Type B pancreatic cell (in vitro differentiated cells): ENCODE measurements at regions not wholly inside any gene's neighbourhood (a gene's known extent, or its start where the extent isn't known, plus 50 kb on each side); places are given as distances from the start of the nearest gene placed in this dataset.

Experiments
- DNase-seq: peaks from one replicate; pipeline ENCODE4 v3.0.0; 2021; ENCODE audit warnings: mixed read lengths; ENCODE audit not compliant: unreplicated experiment; ENCODE audit errors: extremely low spot score
- H3K27ac Mint-ChIP-seq: 2 replicates; pipeline ENCODE4 v1.8.0; 2021; ENCODE audit warnings: mild to moderate bottlenecking, mixed read lengths
- H3K27me3 Mint-ChIP-seq: 2 replicates; pipeline ENCODE4 v1.8.0; 2021; ENCODE audit warnings: mixed read lengths
- H3K36me3 Mint-ChIP-seq: 2 replicates; pipeline ENCODE4 v1.8.0; 2021; ENCODE audit warnings: mixed read lengths
- H3K4me1 Mint-ChIP-seq: one replicate; pipeline ENCODE4 v1.8.0; 2021; ENCODE audit warnings: mixed read lengths; ENCODE audit not compliant: unreplicated experiment
- H3K4me3 Mint-ChIP-seq: 2 replicates; pipeline ENCODE4 v1.8.0; 2021; ENCODE audit warnings: mild to moderate bottlenecking, mixed read lengths
- H3K9me3 Mint-ChIP-seq: 2 replicates; pipeline ENCODE4 v1.8.0; 2021; ENCODE audit warnings: mixed read lengths
- TF ChIP-seq, protein P1 (sequence below): fragments of 200-600 bp; sonication (generic); conservative IDR thresholded peaks from 2 replicates; pipeline ENCODE4 v1.5.0; 2021; ENCODE audit warnings: antibody characterized with exemption, mild to moderate bottlenecking

DNA sequence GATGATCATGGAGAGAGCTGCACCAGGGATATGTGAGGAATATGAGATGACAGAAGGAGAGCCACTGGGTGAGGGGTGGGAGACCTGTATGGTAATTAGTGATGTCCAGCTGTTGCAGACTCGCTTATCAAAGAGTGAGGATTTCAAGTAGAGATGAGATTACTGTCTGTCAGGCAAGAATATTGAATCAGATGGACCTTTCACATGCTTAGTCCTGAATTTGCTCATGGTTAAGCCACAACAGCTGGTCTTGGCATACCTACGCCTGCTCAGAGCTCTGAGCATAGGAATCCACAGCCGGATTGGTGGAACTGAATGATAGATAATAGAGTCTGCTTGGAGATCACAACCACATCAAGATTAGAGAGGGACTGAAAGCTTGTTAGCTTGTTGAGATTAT lies 115.2 kb upstream of the ARHGAP5 start:
- no peaks in the 10 kb centered on the region for H3K36me3 Mint-ChIP-seq
- no peak for DNase-seq
- no peak overlapping the region for H3K4me3 Mint-ChIP-seq
- no peaks in the 10 kb centered on the region for H3K27me3 Mint-ChIP-seq
- no peak overlapping the region for H3K27ac Mint-ChIP-seq
- H3K4me1 Mint-ChIP-seq, result peaks cover 8% of the 10 kb centered on the region
- TF ChIP-seq, protein P1, sequence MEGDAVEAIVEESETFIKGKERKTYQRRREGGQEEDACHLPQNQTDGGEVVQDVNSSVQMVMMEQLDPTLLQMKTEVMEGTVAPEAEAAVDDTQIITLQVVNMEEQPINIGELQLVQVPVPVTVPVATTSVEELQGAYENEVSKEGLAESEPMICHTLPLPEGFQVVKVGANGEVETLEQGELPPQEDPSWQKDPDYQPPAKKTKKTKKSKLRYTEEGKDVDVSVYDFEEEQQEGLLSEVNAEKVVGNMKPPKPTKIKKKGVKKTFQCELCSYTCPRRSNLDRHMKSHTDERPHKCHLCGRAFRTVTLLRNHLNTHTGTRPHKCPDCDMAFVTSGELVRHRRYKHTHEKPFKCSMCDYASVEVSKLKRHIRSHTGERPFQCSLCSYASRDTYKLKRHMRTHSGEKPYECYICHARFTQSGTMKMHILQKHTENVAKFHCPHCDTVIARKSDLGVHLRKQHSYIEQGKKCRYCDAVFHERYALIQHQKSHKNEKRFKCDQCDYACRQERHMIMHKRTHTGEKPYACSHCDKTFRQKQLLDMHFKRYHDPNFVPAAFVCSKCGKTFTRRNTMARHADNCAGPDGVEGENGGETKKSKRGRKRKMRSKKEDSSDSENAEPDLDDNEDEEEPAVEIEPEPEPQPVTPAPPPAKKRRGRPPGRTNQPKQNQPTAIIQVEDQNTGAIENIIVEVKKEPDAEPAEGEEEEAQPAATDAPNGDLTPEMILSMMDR, result no peak
- H3K9me3 Mint-ChIP-seq, result peaks cover 10% of the 10 kb centered on the region

DNA sequence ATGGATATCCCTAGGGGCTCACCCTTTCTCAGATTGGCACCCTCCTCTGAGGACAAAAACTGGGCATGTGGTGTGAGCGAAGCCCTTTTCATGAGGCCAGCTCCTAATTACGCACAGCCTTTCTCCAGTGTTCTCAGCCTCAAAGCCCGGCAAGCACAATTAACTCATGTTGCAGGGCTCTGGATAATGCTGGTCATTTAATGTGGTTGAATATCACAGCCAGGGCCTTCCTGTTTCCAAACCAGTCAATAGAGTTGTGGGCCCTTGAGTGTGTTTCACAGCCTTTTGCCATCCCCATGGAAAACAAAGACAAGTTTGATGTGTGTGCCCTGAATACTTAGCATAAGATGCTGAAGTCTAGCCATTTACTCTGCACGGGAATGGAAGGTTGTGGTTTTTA lies 114.2 kb upstream of the ARHGAP5 start:
- peaks cover 6% of the 10 kb centered on the region for H3K9me3 Mint-ChIP-seq

DNA sequence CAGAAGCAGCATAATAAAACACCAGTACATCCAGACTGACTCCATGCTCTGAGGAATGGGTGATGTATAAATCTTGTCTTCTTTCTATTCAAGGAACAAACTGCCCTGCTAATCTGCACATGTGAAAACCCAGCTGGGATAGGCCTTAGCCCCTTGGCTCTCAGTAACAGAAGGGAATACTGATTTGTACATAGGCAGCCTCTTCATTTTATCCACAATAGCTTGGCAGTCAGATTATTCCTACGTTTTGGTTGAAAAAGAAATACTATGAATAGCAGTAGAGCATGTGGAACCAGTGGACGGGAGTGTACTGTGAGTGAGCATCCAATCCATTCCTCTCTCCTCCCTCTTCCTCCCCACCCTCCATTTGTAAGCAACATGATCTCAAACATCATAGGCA lies 113.5 kb upstream of the ARHGAP5 start:
- Mint-ChIP-seq H3K4me3 (no peak overlapping the region), H3K36me3 (no peaks in the 10 kb centered on the region), H3K4me1 (peaks cover 18% of the 10 kb centered on the region), H3K27ac (no peak overlapping the region), H3K9me3 (peaks cover 6% of the 10 kb centered on the region), H3K27me3 (no peaks in the 10 kb centered on the region)
- no peak for DNase-seq
- TF ChIP-seq, protein P1, result no peak

More for the DNA sequence above, 114.2 kb upstream of the ARHGAP5 start:
- no peaks in the 10 kb centered on the region for H3K36me3 Mint-ChIP-seq
- H3K27me3 Mint-ChIP-seq, result no peaks in the 10 kb centered on the region
- DNase-seq, result no peak
- peaks cover 15% of the 10 kb centered on the region for H3K4me1 Mint-ChIP-seq
- TF ChIP-seq, protein P1, result no peak
- H3K4me3 Mint-ChIP-seq, result no peak overlapping the region
- H3K27ac Mint-ChIP-seq, result no peak overlapping the region

DNA sequence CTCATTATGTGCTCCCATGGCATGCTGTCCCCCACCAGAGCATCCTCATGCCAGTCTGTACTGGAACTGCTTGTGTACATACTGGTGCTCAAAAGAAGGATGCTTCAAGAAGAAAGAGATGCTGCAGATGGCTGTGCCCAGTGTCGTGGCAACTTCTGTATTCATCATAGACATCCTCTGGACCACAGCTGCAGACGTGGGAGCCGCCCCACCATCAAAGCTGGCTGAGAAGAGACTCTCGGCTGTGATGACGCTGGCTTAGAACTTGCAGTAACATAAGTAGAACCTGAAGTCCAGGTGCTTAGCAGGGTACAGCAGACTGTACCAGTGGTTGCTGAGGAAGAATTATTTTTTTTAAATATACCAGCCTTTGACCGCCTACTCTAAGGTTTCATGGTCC lies 112.6 kb upstream of the ARHGAP5 start:
- H3K9me3 Mint-ChIP-seq, result peaks cover 6% of the 10 kb centered on the region
- DNase-seq, result no peak
- TF ChIP-seq, protein P1, result no peak
- no peaks in the 10 kb centered on the region for H3K27me3 Mint-ChIP-seq
- peaks cover 27% of the 10 kb centered on the region for H3K4me1 Mint-ChIP-seq
- no peaks in the 10 kb centered on the region for H3K36me3 Mint-ChIP-seq
- no peak overlapping the region for H3K4me3 Mint-ChIP-seq
- H3K27ac Mint-ChIP-seq, result no peak overlapping the region

DNA sequence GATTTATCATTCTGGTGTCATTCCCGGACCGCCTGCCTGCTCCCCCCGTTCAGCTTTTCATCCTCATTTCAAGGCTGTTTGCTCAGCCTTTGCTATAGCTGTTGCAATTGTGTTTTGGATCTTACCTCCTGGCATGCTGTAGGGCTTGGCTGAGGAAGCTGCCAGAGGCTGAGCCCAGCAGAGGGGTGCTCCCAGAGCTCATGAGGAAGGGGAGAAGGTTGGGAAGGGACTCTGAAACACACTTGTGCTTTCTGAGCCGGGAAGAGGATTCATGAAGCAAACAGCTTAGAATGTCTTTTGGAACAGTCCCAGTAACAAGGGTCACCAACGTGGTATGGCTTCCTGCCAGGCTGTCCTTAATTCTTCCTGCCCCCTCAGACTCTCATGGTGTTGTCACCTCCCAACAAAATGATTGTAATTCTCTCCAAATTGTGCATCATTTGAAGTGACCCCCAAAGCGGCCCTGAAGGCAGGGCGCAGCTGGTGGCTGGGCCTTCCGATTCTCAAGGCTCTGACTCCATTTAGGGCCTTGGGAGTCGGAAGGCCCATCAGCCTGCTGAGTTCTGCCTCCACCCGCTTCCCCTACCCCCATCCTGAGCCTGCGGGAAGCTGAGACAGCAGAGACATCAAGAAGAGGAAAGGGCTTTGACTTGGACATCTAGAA lies 111.9 kb upstream of the ARHGAP5 start:
- Mint-ChIP-seq H3K9me3 (peaks cover 6% of the 10 kb centered on the region), H3K4me1 (peaks cover 32% of the 10 kb centered on the region), H3K27me3 (no peaks in the 10 kb centered on the region), H3K4me3 (no peak overlapping the region), H3K27ac (no peak overlapping the region), H3K36me3 (no peaks in the 10 kb centered on the region)
- TF ChIP-seq, protein P1, result no peak
- DNase-seq, result no peak
